ENCODE measurements at regions not wholly inside any gene's neighbourhood (a gene's known extent, or its start where the extent isn't known, plus 50 kb on each side); places are given as distances from the start of the nearest gene placed in this dataset.

- Mint-ChIP-seq H3K27me3 (ENCODE audit: low read depth) (no peaks in the 10 kb centered on the region; the same call in 1 of the 2 replicates), H3K36me3 (ENCODE audit: insufficient read depth in 1 of 3, low read depth in 3 of 3) (peaks cover 0 to 9% (median 0%) of the 10 kb centered on the region in 3 experiments; a peak in 3 of 7 replicates), H3K27ac (no peak overlapping the region), H3K9me3 (peaks cover 6 to 7% of the 10 kb centered on the region in 2 experiments; a peak in 4 of 5 replicates), H3K4me3 (no peak overlapping the region; a peak in 1 of 5 replicates), H3K4me1 (peaks cover 4 to 6% of the 10 kb centered on the region in 2 experiments; a peak in 3 of 4 replicates)
- no peak overlapping the region for H2BK12ac ChIP-seq (ENCODE audit: insufficient read length, low read depth, low read length)
- no peak overlapping the region for H3K4ac ChIP-seq (ENCODE audit: low read depth, low read length)
- no peaks in the 10 kb centered on the region for H3K23me2 ChIP-seq (ENCODE audit: insufficient read length, low read depth, low read length, poor library complexity, severe bottlenecking)
- no peak overlapping the region for H3K14ac ChIP-seq (ENCODE audit: insufficient read depth, low read length)
- no peak overlapping the region for H3K9ac ChIP-seq (ENCODE audit: extremely low read depth, insufficient read length, low read length)
- no peak overlapping the region for H3K18ac ChIP-seq (ENCODE audit: insufficient read length, low read depth, low read length)
- H3K4me1 ChIP-seq (ENCODE audit: insufficient read depth, low read length), result no peaks in the 10 kb centered on the region
- no peak overlapping the region for H2AK5ac ChIP-seq (ENCODE audit: insufficient read length, low read length)
- H4K20me1 ChIP-seq (ENCODE audit: control insufficient read depth, insufficient read depth, insufficient read length), result no peaks in the 10 kb centered on the region
- H3T11ph ChIP-seq (ENCODE audit: low read length), result no peak overlapping the region
- no peak overlapping the region for H4K5ac ChIP-seq (ENCODE audit: insufficient read length, low read depth, low read length)
- no peak overlapping the region for H3K4me2 ChIP-seq (ENCODE audit: insufficient read depth, insufficient read length, low read length)
- no peak overlapping the region for H4K91ac ChIP-seq (ENCODE audit: insufficient read length, low read depth, low read length)
- no peaks in the 10 kb centered on the region for H3K27me3 ChIP-seq (ENCODE audit: insufficient read depth, low read length)
- H2BK15ac ChIP-seq (ENCODE audit: low read depth, low read length), result no peak overlapping the region
- H3K23ac ChIP-seq (ENCODE audit: insufficient read length, low read depth, low read length), result no peak overlapping the region
- H3K9me3 ChIP-seq (ENCODE audit: control insufficient read depth, low read depth, low read length), result no peaks in the 10 kb centered on the region
- no peak overlapping the region for H2BK5ac ChIP-seq (ENCODE audit: insufficient read length, low read length)
- H2BK120ac ChIP-seq (ENCODE audit: low read depth, low read length, poor library complexity, severe bottlenecking), result no peak overlapping the region
- H3K56ac ChIP-seq (ENCODE audit: insufficient read length, low read depth, low read length), result no peak overlapping the region
- DNase-seq, result no peak
- H3K79me1 ChIP-seq (ENCODE audit: insufficient read depth, low read depth, low read length, poor library complexity, severe bottlenecking), result no peaks in the 10 kb centered on the region
- no peak overlapping the region for H2BK20ac ChIP-seq (ENCODE audit: low read depth, low read length, poor library complexity, severe bottlenecking)
- no CpG with 5 or more reads among the region's 3 CpGs for WGBS (ENCODE audit: extremely low coverage, insufficient read length, low lambda C conversion rate)
- TF ChIP-seq, protein P1, sequence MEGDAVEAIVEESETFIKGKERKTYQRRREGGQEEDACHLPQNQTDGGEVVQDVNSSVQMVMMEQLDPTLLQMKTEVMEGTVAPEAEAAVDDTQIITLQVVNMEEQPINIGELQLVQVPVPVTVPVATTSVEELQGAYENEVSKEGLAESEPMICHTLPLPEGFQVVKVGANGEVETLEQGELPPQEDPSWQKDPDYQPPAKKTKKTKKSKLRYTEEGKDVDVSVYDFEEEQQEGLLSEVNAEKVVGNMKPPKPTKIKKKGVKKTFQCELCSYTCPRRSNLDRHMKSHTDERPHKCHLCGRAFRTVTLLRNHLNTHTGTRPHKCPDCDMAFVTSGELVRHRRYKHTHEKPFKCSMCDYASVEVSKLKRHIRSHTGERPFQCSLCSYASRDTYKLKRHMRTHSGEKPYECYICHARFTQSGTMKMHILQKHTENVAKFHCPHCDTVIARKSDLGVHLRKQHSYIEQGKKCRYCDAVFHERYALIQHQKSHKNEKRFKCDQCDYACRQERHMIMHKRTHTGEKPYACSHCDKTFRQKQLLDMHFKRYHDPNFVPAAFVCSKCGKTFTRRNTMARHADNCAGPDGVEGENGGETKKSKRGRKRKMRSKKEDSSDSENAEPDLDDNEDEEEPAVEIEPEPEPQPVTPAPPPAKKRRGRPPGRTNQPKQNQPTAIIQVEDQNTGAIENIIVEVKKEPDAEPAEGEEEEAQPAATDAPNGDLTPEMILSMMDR (conservative IDR thresholded peaks at IDR 0.05), result peak; percentile 51; the same call in 2 of the 3 replicates
- H4K8ac ChIP-seq (replicated peaks; ENCODE audit: insufficient read length, low read depth, low read length), result no peak overlapping the region
- no peak overlapping the region for H2AFZ ChIP-seq (ENCODE audit: low read length)
- no peak overlapping the region for H3K27ac ChIP-seq (ENCODE audit: insufficient read length, low read depth, low read length)
- H3K79me2 ChIP-seq (ENCODE audit: insufficient read depth, low read length), result no peaks in the 10 kb centered on the region
Measured at GRCh38 chr13:71067165-71067815, 799.7 kb downstream of the DACH1 start.
